ENCODE measurements at regions not wholly inside any gene's neighbourhood (a gene's known extent, or its start where the extent isn't known, plus 50 kb on each side); places are given as distances from the start of the nearest gene placed in this dataset.

DNA sequence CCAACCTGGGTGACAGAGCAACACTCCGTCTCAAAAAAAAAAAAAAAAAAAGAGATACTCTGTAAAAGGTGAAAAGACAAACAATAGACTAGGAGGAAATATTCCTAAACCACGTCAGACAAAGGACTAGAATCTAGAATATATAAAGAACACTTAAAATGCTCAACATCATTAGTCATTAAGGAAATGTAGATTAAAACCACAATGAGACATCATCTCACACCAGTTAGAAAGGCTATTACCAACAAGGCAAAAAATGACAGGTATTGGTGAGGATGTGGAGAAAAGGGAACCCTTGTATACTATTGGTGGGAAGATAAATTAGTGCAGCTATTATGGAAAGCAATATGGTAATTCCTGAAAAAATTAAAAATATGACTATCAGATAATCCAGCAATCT is 903.1 kb upstream of the SOX9 start:
- TF ChIP-seq CTCF (IDR thresholded peaks at IDR 0.05) (no peak), SIN3A (IDR thresholded peaks at IDR 0.05; ENCODE audit: borderline replicate concordance, insufficient read depth, low read depth, low read length) (no peak)

Measured in Panc1 (cell line).